NB4 (cell line): ENCODE measurements at regions not wholly inside any gene's neighbourhood (a gene's known extent, or its start where the extent isn't known, plus 50 kb on each side); places are given as distances from the start of the nearest gene placed in this dataset.

ENCODE experiments used
- DNase-seq: peaks from one replicate; pipeline ENCODE4 v3.0.0; 2010; ENCODE audit warnings: low read depth
- H3K4me3 ChIP-seq: one replicate; pipeline ENCODE4 v1.5.1; 2011; ENCODE audit warnings: mild to moderate bottlenecking, low read depth, low read length, moderate library complexity
- MYC ChIP-seq: IDR thresholded peaks from 2 replicates; pipeline ENCODE4 v1.6.1; 2011; ENCODE audit warnings: low read depth, low read length
- POLR2A ChIP-seq: IDR thresholded peaks from 2 replicates; pipeline ENCODE4 v1.6.1; 2011; ENCODE audit warnings: mild to moderate bottlenecking; ENCODE audit not compliant: insufficient read length; ENCODE audit errors: extremely low read depth
- TF ChIP-seq, protein P1 (sequence below): IDR thresholded peaks from one replicate; pipeline ENCODE4 v1.5.1; 2012; ENCODE audit warnings: low read depth, low read length
- TF ChIP-seq, protein P2 (sequence below): IDR thresholded peaks from 2 replicates; pipeline ENCODE4 v1.6.1; 2011; ENCODE audit warnings: low read depth, low read length

DNA sequence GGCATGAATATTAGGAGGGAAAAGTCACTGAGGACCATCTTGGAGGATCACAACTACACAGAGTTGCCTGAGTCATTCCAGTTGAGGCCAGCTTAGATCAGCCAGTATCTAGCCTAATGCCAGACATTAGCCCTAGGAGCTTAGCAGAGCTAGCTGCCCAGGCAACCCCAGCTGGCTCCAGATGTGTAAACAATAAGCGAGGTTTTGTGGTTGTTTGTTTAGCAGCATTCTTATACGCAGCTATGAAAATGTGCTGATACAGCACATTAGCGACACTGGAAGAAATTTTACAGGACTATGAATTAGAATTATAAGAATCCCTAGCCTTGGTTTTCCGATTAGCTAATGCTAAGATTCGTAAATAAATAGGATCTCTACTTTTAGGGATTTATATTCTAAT is 59.3 kb downstream of the BTBD3 start:
- no peak overlapping the region for H3K4me3 ChIP-seq
- TF ChIP-seq POLR2A (no peak), MYC (no peak)
- TF ChIP-seq, protein P1, sequence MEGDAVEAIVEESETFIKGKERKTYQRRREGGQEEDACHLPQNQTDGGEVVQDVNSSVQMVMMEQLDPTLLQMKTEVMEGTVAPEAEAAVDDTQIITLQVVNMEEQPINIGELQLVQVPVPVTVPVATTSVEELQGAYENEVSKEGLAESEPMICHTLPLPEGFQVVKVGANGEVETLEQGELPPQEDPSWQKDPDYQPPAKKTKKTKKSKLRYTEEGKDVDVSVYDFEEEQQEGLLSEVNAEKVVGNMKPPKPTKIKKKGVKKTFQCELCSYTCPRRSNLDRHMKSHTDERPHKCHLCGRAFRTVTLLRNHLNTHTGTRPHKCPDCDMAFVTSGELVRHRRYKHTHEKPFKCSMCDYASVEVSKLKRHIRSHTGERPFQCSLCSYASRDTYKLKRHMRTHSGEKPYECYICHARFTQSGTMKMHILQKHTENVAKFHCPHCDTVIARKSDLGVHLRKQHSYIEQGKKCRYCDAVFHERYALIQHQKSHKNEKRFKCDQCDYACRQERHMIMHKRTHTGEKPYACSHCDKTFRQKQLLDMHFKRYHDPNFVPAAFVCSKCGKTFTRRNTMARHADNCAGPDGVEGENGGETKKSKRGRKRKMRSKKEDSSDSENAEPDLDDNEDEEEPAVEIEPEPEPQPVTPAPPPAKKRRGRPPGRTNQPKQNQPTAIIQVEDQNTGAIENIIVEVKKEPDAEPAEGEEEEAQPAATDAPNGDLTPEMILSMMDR, result no peak
- TF ChIP-seq, protein P2, sequence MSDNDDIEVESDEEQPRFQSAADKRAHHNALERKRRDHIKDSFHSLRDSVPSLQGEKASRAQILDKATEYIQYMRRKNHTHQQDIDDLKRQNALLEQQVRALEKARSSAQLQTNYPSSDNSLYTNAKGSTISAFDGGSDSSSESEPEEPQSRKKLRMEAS, result no peak
- no peak for DNase-seq

DNA sequence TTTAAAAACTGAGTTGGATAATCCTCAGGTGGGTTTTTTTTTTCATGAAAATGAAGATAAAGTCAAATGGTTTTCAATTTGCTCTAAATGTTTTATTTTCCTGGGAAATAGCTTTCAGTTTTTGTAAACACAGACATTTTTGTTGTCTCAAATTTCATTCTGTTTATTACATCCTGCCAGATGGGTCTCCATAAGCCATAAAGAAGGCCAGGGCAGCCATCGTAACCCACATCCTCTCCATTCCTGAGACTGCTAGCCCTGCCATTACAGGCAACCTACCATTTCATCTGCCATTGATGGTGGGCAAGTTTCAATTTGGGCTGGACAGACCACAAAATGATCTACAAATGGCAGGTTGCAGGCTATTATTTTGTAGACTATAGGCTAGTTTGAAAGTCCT is 60.8 kb downstream of the BTBD3 start:
- TF ChIP-seq, protein P2, result no peak
- TF ChIP-seq POLR2A (no peak), MYC (no peak)
- TF ChIP-seq, protein P1, result no peak
- no peak for DNase-seq
- no peak overlapping the region for H3K4me3 ChIP-seq

DNA sequence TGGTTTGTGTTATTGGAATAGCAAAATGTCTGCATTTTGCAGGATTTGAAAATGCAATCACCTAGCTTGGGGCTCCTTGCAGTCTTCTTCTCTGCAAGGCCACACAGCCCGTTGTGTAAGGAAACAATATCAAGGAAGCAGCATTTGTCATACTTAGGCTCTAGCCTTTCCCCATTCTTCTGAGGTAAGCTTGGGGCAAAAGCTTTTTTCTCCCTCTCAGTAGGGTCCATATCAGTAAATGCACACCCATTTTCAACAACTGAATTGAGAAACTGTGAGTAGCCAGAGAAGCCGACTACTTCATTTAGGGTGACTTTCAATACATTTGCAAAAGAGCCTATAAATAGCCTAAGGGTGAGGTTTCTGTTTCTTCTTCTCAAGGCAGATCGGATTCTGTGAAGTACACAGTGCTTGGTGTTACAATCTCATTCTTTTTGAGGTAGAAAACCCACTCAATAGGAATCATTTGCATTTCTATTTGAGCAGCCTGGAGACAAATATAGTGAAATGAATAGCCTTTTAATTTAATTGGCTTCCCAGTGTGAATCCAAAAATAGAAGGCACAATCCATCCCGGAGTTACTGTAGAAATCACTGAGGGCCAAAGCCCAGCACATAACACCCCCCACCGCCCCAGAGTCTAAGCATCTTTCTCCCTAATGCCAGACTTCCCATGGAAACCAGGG is 61.8 kb downstream of the BTBD3 start:
- no peak overlapping the region for H3K4me3 ChIP-seq
- TF ChIP-seq, protein P1, result no peak
- TF ChIP-seq, protein P2, result no peak
- no peak for TF ChIP-seq POLR2A
- no peak for TF ChIP-seq MYC
- DNase-seq, result no peak

DNA sequence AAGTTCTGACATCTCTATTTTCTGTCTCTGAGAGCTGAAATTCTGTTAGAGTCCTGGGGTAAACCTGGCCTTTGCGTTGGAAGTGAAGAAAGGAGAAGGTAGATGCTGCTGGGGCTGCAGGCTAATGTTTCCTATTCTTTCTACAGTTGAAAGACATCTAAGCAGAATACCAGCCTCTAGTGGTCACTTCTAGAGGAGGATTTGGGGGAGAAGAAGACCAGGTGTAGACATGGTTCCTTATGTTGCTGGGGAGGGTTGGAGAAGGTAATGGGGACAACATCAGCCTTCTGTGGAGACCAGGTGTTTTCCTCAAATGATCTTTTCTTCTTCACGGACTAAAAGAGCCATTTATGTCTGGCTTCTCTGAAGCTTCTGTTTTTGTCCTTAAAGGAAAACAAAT is 62.6 kb downstream of the BTBD3 start:
- no peak for DNase-seq
- no peak overlapping the region for H3K4me3 ChIP-seq
- TF ChIP-seq, protein P1, result peak; percentile 4
- TF ChIP-seq POLR2A, result no peak

DNA sequence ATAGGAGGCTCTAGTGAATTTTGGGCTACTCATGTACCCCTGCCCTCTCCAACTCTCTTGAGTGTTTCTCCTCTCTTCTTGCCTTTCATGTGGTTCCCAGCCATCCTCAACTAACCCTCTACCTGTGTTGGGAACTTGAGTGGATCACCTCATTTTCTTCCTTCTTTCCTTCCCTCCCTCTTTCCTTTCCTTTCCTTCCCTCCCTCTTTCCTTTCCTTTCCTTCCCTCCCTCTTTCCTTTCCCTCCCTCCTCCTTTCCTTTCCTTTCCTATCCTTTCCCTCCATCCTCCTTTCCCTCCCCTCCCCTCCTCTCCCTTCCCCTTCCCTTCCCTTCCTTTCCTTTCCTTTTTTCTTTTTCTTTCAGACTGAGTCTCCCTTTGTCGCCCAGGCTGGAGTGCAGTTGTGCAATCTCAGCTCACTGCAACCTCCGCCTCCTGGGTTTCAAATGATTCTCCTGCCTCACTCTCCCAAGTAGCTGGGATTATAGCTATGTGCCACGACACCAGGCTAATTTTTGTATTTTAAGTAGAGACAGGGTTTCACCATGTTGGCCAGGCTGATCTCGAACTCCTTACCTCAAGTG is 63.8 kb downstream of the BTBD3 start:
- TF ChIP-seq MYC (no peak), POLR2A (no peak)
- TF ChIP-seq, protein P2, result no peak
- TF ChIP-seq, protein P1, result no peak
- H3K4me3 ChIP-seq, result no peak overlapping the region
- no peak for DNase-seq
